HepG2 (cell line): ENCODE measurements at regions not wholly inside any gene's neighbourhood (a gene's known extent, or its start where the extent isn't known, plus 50 kb on each side); places are given as distances from the start of the nearest gene placed in this dataset.
A peak's percentile ranks its signal among the peaks of the same experiment; 100 is the strongest.

ENCODE experiments used
- ATAC-seq: fragments of 200-7000 bp; cut with Tn5 transposase; 3 replicates; pipeline ENCODE4 v1.9.1; 2020; ENCODE audit warnings: mild to moderate bottlenecking, moderate library complexity
- BruUV-seq: library from RNA; stranded (reverse); fragments of 400-500 nt; replicated peaks from 2 replicates; lab custom pipeline; 2021; lab: Mats Ljungman, UMichigan
- CTCF ChIA-PET: fragments of 300-600 bp; formaldehyde crosslinking; extraction: SDS; loops from one replicate; lab custom pipeline; 2021; ENCODE audit warnings: low total read pairs, inconsistent platforms, low intra/inter-chr PET ratio; lab: Yijun Ruan, JAX
- POLR2A ChIA-PET: fragments of 350-600 bp; sonication (Branson Sonifier 250); formaldehyde crosslinking; loops from one replicate; lab custom pipeline; 2020; ENCODE audit warnings: antibody characterized with exemption, inconsistent platforms; lab: Yijun Ruan, JAX
- DNase-seq: peaks from one replicate; pipeline ENCODE4 v3.0.0-alpha.2; 2015; ENCODE audit warnings: low spot score
- FAIRE-seq: peaks from 3 replicates; lab custom pipeline; 2011; peaks lifted over from hg19 to GRCh38; lab: Jason Lieb, UNC
- H2AFZ ChIP-seq: one replicate; pipeline ENCODE4 v1.6.1; 2011; ENCODE audit warnings: low read length, inconsistent platforms
- H3K27ac ChIP-seq: fragments of 300-600 bp; 3 replicates; pipeline ENCODE4 v1.8.0; 2011; ENCODE audit warnings: mixed run types, mild to moderate bottlenecking, mixed read lengths, low read length, inconsistent platforms; ENCODE audit not compliant: insufficient read depth; ENCODE audit errors: extremely low read length
- H3K27me3 ChIP-seq, 2 experiments: fragments of 200-600 bp in 1 of 2; 2 replicates in 1 of 2; 3 replicates in 1 of 2; pipeline versions ENCODE4 v1.6.0 to v1.8.0; 2011; ENCODE audit warnings: low read length in 2 of 2, mild to moderate bottlenecking in 2 of 2, moderate library complexity in 2 of 2, inconsistent platforms in 1 of 2; ENCODE audit not compliant: insufficient read depth in 2 of 2, control insufficient read depth in 1 of 2
- H3K36me3 ChIP-seq, 2 experiments: fragments of 200-600 bp in 1 of 2; replicated peaks in 1 of 2; 2 replicates in 1 of 2; 3 replicates in 1 of 2; pipeline versions ENCODE4 v1.5.1 to v1.8.0; 2011; ENCODE audit warnings: low read length in 2 of 2, inconsistent platforms in 1 of 2; ENCODE audit not compliant: insufficient read depth in 2 of 2, control insufficient read depth in 1 of 2
- H3K4me1 ChIP-seq: 2 replicates; pipeline ENCODE4 v1.5.1; 2012; ENCODE audit warnings: low read length, inconsistent platforms; ENCODE audit not compliant: insufficient read depth
- H3K4me2 ChIP-seq: 2 replicates; pipeline ENCODE4 v1.6.0; 2011; ENCODE audit warnings: low read depth, low read length, inconsistent platforms
- H3K4me3 ChIP-seq, 3 experiments: fragments of 200-600 bp in 1 of 3; sonication (generic), shearing (Covaris generic) in 1 of 3; replicated peaks in 1 of 3; 2 replicates each; pipeline ENCODE4 v1.5.1; 2011 to 2016; ENCODE audit warnings: low read length in 3 of 3, inconsistent platforms in 2 of 3, low read depth in 2 of 3, mild to moderate bottlenecking in 2 of 3, control low read depth in 1 of 3, mixed read lengths in 1 of 3; ENCODE audit not compliant: insufficient read depth in 1 of 3
- H3K79me2 ChIP-seq: one replicate; pipeline ENCODE4 v1.6.1; 2011; ENCODE audit warnings: low read length, inconsistent platforms; ENCODE audit not compliant: insufficient read depth
- H3K9ac ChIP-seq: 2 replicates; pipeline ENCODE4 v1.6.0; 2011; ENCODE audit warnings: mild to moderate bottlenecking, low read depth, low read length, inconsistent platforms; ENCODE audit not compliant: insufficient read depth
- H3K9me3 ChIP-seq: 2 replicates; pipeline ENCODE4 v1.5.1; 2012; ENCODE audit warnings: mild to moderate bottlenecking, low read length
- H4K20me1 ChIP-seq: 2 replicates; pipeline ENCODE4 v1.6.0; 2011; ENCODE audit warnings: inconsistent platforms, mild to moderate bottlenecking, low read length, moderate library complexity; ENCODE audit not compliant: insufficient read depth
- RARA ChIP-seq: IDR thresholded peaks from 2 replicates; pipeline ENCODE4 v1.6.1; 2016; ENCODE audit warnings: missing genetic modification reagents, missing compliant biosample characterization
- SMARCC2 ChIP-seq: fragments of 450-650 bp; IDR thresholded peaks from 2 replicates; pipeline ENCODE4 v1.6.1; 2017; ENCODE audit warnings: antibody characterized with exemption, mild to moderate bottlenecking
- SP2 ChIP-seq: sonication (generic); formaldehyde crosslinking; IDR thresholded peaks from 2 replicates; pipeline ENCODE4 v1.5.1; 2020; ENCODE audit warnings: mild to moderate bottlenecking, missing genetic modification reagents
- ZFP1 ChIP-seq: IDR thresholded peaks from 2 replicates; pipeline ENCODE4 v1.6.1; 2016
- ZNF275 ChIP-seq: sonication (generic); formaldehyde crosslinking; IDR thresholded peaks from 2 replicates; pipeline ENCODE4 v1.8.0; 2022; ENCODE audit warnings: missing genetic modification reagents, mild to moderate bottlenecking, inconsistent platforms, borderline replicate concordance
- ZNF468 ChIP-seq: sonication (generic); formaldehyde crosslinking; IDR thresholded peaks from 2 replicates; pipeline ENCODE4 v1.8.0; 2022; ENCODE audit warnings: mild to moderate bottlenecking, moderate library complexity, missing genetic modification reagents
- ZNF530 ChIP-seq: sonication (generic); formaldehyde crosslinking; IDR thresholded peaks from 2 replicates; pipeline ENCODE4 v1.5.0; 2020; ENCODE audit warnings: low read depth, mild to moderate bottlenecking, missing genetic modification reagents
- ZNF768 ChIP-seq: sonication (generic); formaldehyde crosslinking; IDR thresholded peaks from 2 replicates; pipeline ENCODE4 v1.4.0; 2020; ENCODE audit warnings: missing genetic modification reagents
- WGBS: methylation state at CpG from one replicate; pipeline ENCODE4 v1.1.6; 2017; ENCODE audit warnings: low lambda C conversion rate; 5-methylcytosine and 5-hydroxymethylcytosine counted together
- in situ Hi-C: cut with HindIII; loops from 2 replicates; pipeline ENCODE4 v1.10.0; 2017; ENCODE audit warnings: low pct_unique_long_range_greater_than_20kb; ENCODE audit not compliant: extremely low pct_ligation_motif_present
- intact Hi-C: fragments of 100-400 bp; cut with micrococcal nuclease; formaldehyde crosslinking; loops from one replicate; pipeline ENCODE4 v1.10.0; 2022; ENCODE audit not compliant: unreplicated experiment

- no peak for ATAC-seq
- Histone ChIP-seq H3K36me3 (no peaks in the 10 kb centered on the region; a peak in 1 of 5 replicates), H2AFZ (no peak overlapping the region), H3K4me3 (no peak overlapping the region), H4K20me1 (no peaks in the 10 kb centered on the region), H3K27me3 (no peaks in the 10 kb centered on the region), H3K4me2 (no peak overlapping the region), H3K9ac (no peak overlapping the region), H3K27ac (no peak overlapping the region), H3K9me3 (no peaks in the 10 kb centered on the region), H3K4me1 (peaks cover 47% of the 10 kb centered on the region), H3K79me2 (no peaks in the 10 kb centered on the region)
- ChIA-PET CTCF (no interaction called here), POLR2A (no interaction called here)
- BruUV-seq: no TSS peak
- in situ Hi-C loops: no loop called here
- FAIRE-seq: no peak
- intact Hi-C loops: no loop called here
- 0 out of 2 replicates have a peak, but pooled peaks have one; percentile 13 for TF ChIP-seq SP2
- TF ChIP-seq RARA (CRISPR knock-in tag): no peak
- no peak for DNase-seq
- 95% methylated on average over 5 of the region's 5 CpGs for WGBS
Observed at GRCh38 chr2:8146132-8147005, 535.5 kb upstream of the ID2 start.

GRCh38 chr2:8148260-8149006 lies 533.4 kb upstream of the ID2 start:
- no peak for FAIRE-seq
- H3K27ac ChIP-seq: no peak overlapping the region
- intact Hi-C loops: no loop called here
- H3K4me1 ChIP-seq: peaks cover 42% of the 10 kb centered on the region
- H3K36me3 ChIP-seq: no peaks in the 10 kb centered on the region; a peak in 1 of 5 replicates
- peak; percentile 34; the same call in 1 of the 2 replicates for TF ChIP-seq ZNF768 (CRISPR knock-in tag)
- TF ChIP-seq ZNF275 (CRISPR knock-in tag): no peak
- TF ChIP-seq ZNF530 (CRISPR knock-in tag): no peak
- TF ChIP-seq ZFP1 (CRISPR knock-in tag): no peak
- no peak for TF ChIP-seq ZNF468 (CRISPR knock-in tag)
- no peak for TF ChIP-seq SMARCC2
- TF ChIP-seq, all 625 proteins: peak for 1
- in situ Hi-C loops: no loop called here
- Histone ChIP-seq H3K79me2 (no peaks in the 10 kb centered on the region), H3K9ac (no peak overlapping the region), H3K4me3 (no peak overlapping the region), H4K20me1 (no peaks in the 10 kb centered on the region), H2AFZ (no peak overlapping the region), H3K27me3 (no peaks in the 10 kb centered on the region), H3K9me3 (no peaks in the 10 kb centered on the region), H3K4me2 (no peak overlapping the region)
- no TSS peak for BruUV-seq
- 96% methylated on average over 8 of the region's 8 CpGs for WGBS
- ATAC-seq: no peak
- POLR2A ChIA-PET: no interaction called here
- CTCF ChIA-PET: no interaction called here
- no peak for DNase-seq
